CD14-positive monocyte (primary cell): ENCODE measurements at regions not wholly inside any gene's neighbourhood (a gene's known extent, or its start where the extent isn't known, plus 50 kb on each side); places are given as distances from the start of the nearest gene placed in this dataset.
"Not testable (repeated sequence)": the region's sequence is repeated elsewhere in the genome, so short reads cannot be mapped to it uniquely, and the experiment has no call there.

Experiments used
- DNase-seq, 3 donors: peaks; one replicate each; pipeline ENCODE4 v3.0.0-alpha.2; 2011 to 2022
- H2AFZ ChIP-seq: 2 replicates; pipeline ENCODE4 v1.6.0; 2012; ENCODE audit warnings: mild to moderate bottlenecking, low read depth, low read length, inconsistent platforms; ENCODE audit not compliant: insufficient read depth, poor library complexity, severe bottlenecking
- H3K27ac ChIP-seq, 2 donors: 1 replicate in 1 of 2; 2 replicates in 1 of 2; pipeline ENCODE4 v1.5.1; 2012 to 2013; ENCODE audit warnings: low read length in 2 of 2, control low read depth in 1 of 2, inconsistent platforms in 1 of 2, low read depth in 1 of 2, mild to moderate bottlenecking in 1 of 2
- H3K27me3 ChIP-seq, 2 donors: one replicate each; pipeline versions ENCODE4 v1.6.0 to v1.6.1; 2011 to 2013; ENCODE audit warnings: low read length in 2 of 2; ENCODE audit not compliant: control insufficient read depth in 2 of 2, insufficient read depth in 2 of 2
- H3K36me3 ChIP-seq, 2 donors: replicated peaks in 1 of 2; 1 replicate in 1 of 2; 2 replicates in 1 of 2; pipeline versions ENCODE4 v1.5.1 to v1.6.1; 2012 to 2013; ENCODE audit warnings: low read length in 2 of 2, control low read depth in 1 of 2, inconsistent platforms in 1 of 2, mild to moderate bottlenecking in 1 of 2; ENCODE audit not compliant: insufficient read depth in 2 of 2, control insufficient read depth in 1 of 2
- H3K4me1 ChIP-seq, 2 donors: 1 replicate in 1 of 2; 2 replicates in 1 of 2; pipeline versions ENCODE4 v1.5.1 to v1.6.1; 2012 to 2013; ENCODE audit warnings: low read length in 2 of 2, control low read depth in 1 of 2, inconsistent platforms in 1 of 2, mild to moderate bottlenecking in 1 of 2, moderate library complexity in 1 of 2; ENCODE audit not compliant: insufficient read depth in 2 of 2, control insufficient read depth in 1 of 2
- H3K4me2 ChIP-seq: replicated peaks from 2 replicates; pipeline ENCODE3; 2012; ENCODE audit warnings: low read length, moderate library complexity, mild to moderate bottlenecking; ENCODE audit not compliant: poor library complexity, severe bottlenecking; ENCODE audit errors: extremely low read depth
- H3K4me3 ChIP-seq, 3 experiments: fragments of 200-600 bp in 1 of 3; sonication (generic) in 1 of 3; replicated peaks in 1 of 3; 1 replicate in 2 of 3; 2 replicates in 1 of 3; pipeline ENCODE4 v1.5.1; 2011 to 2013; ENCODE audit warnings: low read length in 3 of 3, mild to moderate bottlenecking in 3 of 3, control low read depth in 2 of 3, low read depth in 2 of 3, inconsistent platforms in 1 of 3, moderate library complexity in 1 of 3
- H3K79me2 ChIP-seq: 2 replicates; pipeline ENCODE4 v1.6.0; 2012; ENCODE audit warnings: mild to moderate bottlenecking, control low read depth, inconsistent platforms, low read length, moderate library complexity; ENCODE audit not compliant: insufficient read depth
- H3K9ac ChIP-seq: 2 replicates; pipeline ENCODE4 v1.6.0; 2017; ENCODE audit warnings: low read length, mild to moderate bottlenecking; ENCODE audit not compliant: insufficient read depth, poor library complexity, severe bottlenecking
- H3K9me3 ChIP-seq, 2 donors: replicated peaks in 1 of 2; 1 replicate in 1 of 2; 2 replicates in 1 of 2; pipeline versions ENCODE4 v1.5.1 to v1.6.1; 2012 to 2013; ENCODE audit warnings: low read length in 2 of 2, control low read depth in 1 of 2; ENCODE audit not compliant: control insufficient read depth in 1 of 2, insufficient read depth in 1 of 2
- H4K20me1 ChIP-seq: 2 replicates; pipeline ENCODE4 v1.6.0; 2012; ENCODE audit warnings: mild to moderate bottlenecking, low read length, control low read depth, moderate library complexity; ENCODE audit not compliant: insufficient read depth
- H3K27ac Mint-ChIP-seq, 7 donors: one replicate each; pipeline ENCODE4 v1.8.0; 2020; ENCODE audit warnings: mild to moderate bottlenecking in 7 of 7, mixed read lengths in 7 of 7, moderate library complexity in 6 of 7, inconsistent platforms in 2 of 7
- H3K27me3 Mint-ChIP-seq, 3 donors: one replicate each; pipeline ENCODE4 v1.8.0; 2021 to 2022; ENCODE audit warnings: low read depth in 3 of 3, mild to moderate bottlenecking in 3 of 3, mixed read lengths in 3 of 3, moderate library complexity in 3 of 3, inconsistent platforms in 1 of 3
- H3K36me3 Mint-ChIP-seq, 2 donors: one replicate each; pipeline ENCODE4 v1.8.0; 2020; ENCODE audit warnings: mixed read lengths in 2 of 2, inconsistent platforms in 1 of 2, mild to moderate bottlenecking in 1 of 2
- H3K4me1 Mint-ChIP-seq: one replicate; pipeline ENCODE4 v1.8.0; 2020; ENCODE audit warnings: mild to moderate bottlenecking, mixed read lengths
- H3K4me3 Mint-ChIP-seq, 2 donors: one replicate each; pipeline ENCODE4 v1.8.0; 2020; ENCODE audit warnings: mild to moderate bottlenecking in 2 of 2, mixed read lengths in 2 of 2, moderate library complexity in 1 of 2
- H3K9me3 Mint-ChIP-seq, 7 donors: one replicate each; pipeline ENCODE4 v1.8.0; 2020 to 2022; ENCODE audit warnings: mixed read lengths in 7 of 7, mild to moderate bottlenecking in 6 of 7, moderate library complexity in 6 of 7, inconsistent platforms in 2 of 7
- WGBS: methylation state at CpG from one replicate; pipeline ENCODE4 v1.1.5; 2013; ENCODE audit warnings: missing lambda C conversion rate; ENCODE audit not compliant: insufficient coverage; 5-methylcytosine and 5-hydroxymethylcytosine counted together
- intact Hi-C, 2 donors: fragments of 100-400 bp; cut with micrococcal nuclease; formaldehyde crosslinking; loops; one replicate each; pipeline versions ENCODE4 v1.15.0 to v1.15.1; 2023
- TF ChIP-seq, protein P1 (sequence below): fragments of 200-600 bp; IDR thresholded peaks from one replicate; pipeline ENCODE4 v1.8.0; 2022; ENCODE audit warnings: antibody characterized with exemption, mild to moderate bottlenecking

DNA sequence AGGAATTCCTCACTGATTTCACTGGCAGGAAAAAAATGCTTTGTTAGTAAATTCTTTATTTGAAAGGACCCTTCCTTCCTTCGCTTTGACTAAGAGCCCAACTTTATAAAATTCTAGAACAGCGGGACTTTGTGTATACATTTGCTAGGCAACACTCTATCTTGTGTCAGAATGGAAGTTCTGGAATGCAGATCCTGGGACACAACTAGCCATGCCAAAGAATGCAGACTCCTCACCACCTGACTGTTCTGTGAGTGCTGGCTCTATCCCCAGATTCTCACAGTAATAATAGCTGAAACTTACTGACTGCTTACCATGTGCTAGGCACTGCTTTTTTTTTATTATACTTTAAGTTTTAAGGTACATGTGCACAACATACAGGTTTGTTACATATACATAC is 73.3 kb upstream of the ZDHHC15 start:
- no peaks in the 10 kb centered on the region for H3K9me3 ChIP-seq

DNA sequence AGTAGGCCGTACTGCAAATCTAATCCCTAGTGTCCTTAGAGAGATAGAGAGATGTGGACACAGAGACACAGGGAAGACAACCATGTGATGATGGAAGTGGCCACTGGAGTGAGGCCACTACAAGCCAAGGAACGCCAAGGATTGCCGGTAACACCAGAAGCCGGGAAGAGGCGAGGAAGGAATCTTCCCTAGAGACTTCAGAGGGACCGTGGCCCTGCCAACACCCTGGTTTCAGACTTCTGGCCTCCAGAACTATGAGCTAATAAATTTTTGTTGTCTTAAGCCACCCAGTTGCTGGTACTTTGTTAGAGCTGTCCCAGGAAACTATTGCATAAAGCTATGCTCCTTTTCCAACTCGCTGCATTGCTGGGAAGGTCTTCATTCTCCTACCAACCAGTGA is 70.3 kb upstream of the ZDHHC15 start:
- H3K27me3 Mint-ChIP-seq, H3K4me3 ChIP-seq, H3K27ac ChIP-seq, H3K36me3 Mint-ChIP-seq, H3K4me2 ChIP-seq, H3K9me3 Mint-ChIP-seq, H3K9ac ChIP-seq, H4K20me1 ChIP-seq, H3K4me1 ChIP-seq, H3K36me3 ChIP-seq, H3K4me3 Mint-ChIP-seq, DNase-seq, H3K79me2 ChIP-seq, H3K27ac Mint-ChIP-seq, H3K9me3 ChIP-seq, intact Hi-C loops, H3K27me3 ChIP-seq, H3K4me1 Mint-ChIP-seq, H2AFZ ChIP-seq: not testable (repeated sequence)
- 80% methylated on average over 1 of the region's 7 CpGs for WGBS

More for the DNA sequence above, 73.3 kb upstream of the ZDHHC15 start:
- Histone ChIP-seq H3K9ac (no peak overlapping the region), H3K27me3 (no peaks in the 10 kb centered on the region), H4K20me1 (no peaks in the 10 kb centered on the region), H2AFZ (no peak overlapping the region), H3K4me2 (no peak overlapping the region), H3K4me3 (no peak overlapping the region), H3K27ac (no peak overlapping the region), H3K4me1 (no peaks in the 10 kb centered on the region), H3K36me3 (no peaks in the 10 kb centered on the region), H3K79me2 (no peaks in the 10 kb centered on the region)
- Mint-ChIP-seq H3K4me1 (no peaks in the 10 kb centered on the region), H3K4me3 (no peak overlapping the region), H3K9me3 (peaks cover 0 to 7% (median 1%) of the 10 kb centered on the region in 7 donors), H3K36me3 (no peaks in the 10 kb centered on the region), H3K27ac (no peak overlapping the region), H3K27me3 (peaks cover 0 to 1% (median 0%) of the 10 kb centered on the region in 3 donors)
- DNase-seq, result no peak
- intact Hi-C loops, result no loop called here
- no CpG with 5 or more reads among the region's 2 CpGs for WGBS
- TF ChIP-seq, protein P1, sequence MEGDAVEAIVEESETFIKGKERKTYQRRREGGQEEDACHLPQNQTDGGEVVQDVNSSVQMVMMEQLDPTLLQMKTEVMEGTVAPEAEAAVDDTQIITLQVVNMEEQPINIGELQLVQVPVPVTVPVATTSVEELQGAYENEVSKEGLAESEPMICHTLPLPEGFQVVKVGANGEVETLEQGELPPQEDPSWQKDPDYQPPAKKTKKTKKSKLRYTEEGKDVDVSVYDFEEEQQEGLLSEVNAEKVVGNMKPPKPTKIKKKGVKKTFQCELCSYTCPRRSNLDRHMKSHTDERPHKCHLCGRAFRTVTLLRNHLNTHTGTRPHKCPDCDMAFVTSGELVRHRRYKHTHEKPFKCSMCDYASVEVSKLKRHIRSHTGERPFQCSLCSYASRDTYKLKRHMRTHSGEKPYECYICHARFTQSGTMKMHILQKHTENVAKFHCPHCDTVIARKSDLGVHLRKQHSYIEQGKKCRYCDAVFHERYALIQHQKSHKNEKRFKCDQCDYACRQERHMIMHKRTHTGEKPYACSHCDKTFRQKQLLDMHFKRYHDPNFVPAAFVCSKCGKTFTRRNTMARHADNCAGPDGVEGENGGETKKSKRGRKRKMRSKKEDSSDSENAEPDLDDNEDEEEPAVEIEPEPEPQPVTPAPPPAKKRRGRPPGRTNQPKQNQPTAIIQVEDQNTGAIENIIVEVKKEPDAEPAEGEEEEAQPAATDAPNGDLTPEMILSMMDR, result no peak
